Heart left ventricle (tissue), 13 donors: ENCODE measurements at regions not wholly inside any gene's neighbourhood (a gene's known extent, or its start where the extent isn't known, plus 50 kb on each side); places are given as distances from the start of the nearest gene placed in this dataset.

Source experiments
- POLR2A ChIP-seq, 2 donors: fragments of 450-650 bp; IDR thresholded peaks; one replicate each; pipeline ENCODE4 v1.6.1; 2017; ENCODE audit warnings: antibody characterized with exemption in 2 of 2, mild to moderate bottlenecking in 2 of 2, moderate library complexity in 2 of 2
- TF ChIP-seq, protein P1 (sequence below), 12 donors: fragments of 200-600 bp; sonication (generic) in 4 of 12; IDR thresholded peaks; one replicate each; pipeline versions ENCODE4 v1.5.0 to v1.8.0; 2018 to 2022; ENCODE audit warnings: antibody characterized with exemption in 12 of 12, mild to moderate bottlenecking in 5 of 12
- donor health status: ischemic (EF 13 %, LVEDD 7.1; RV severe dilation, severe dysfunction).
- donor health status: DM: no; HTN: yes; CAD: no.
- donor health status: DM: no; HTN: no; CAD: no.
- donor health status: ischemic (EF 25% LVEDD 6.9; RV normal size, moderate dysfunction).
- donor health status: ischemic (EF 25% LVEDD 5.7; RV mildly dilated, moderate dysfunction).
- donor health status: ischemic (EF 35%, LVEDD 5.7; RV mildly dilated, moderate dysfunction).
- donor health status: nonischemic (EF 11% LVEDD 7.7; RV severe dilation, severe dysfunction).
- donor health status: DM: yes; HTN: yes; CAD: no.
- donor health status: PGD.
- donor health status: ischemic (EF 29% LVEDD 5.4; RV normal size, mild dysfunction).
- donor health status: nonischemic (EF 23%, LVEDD 6.1; RV moderate dilation, normal function).

DNA sequence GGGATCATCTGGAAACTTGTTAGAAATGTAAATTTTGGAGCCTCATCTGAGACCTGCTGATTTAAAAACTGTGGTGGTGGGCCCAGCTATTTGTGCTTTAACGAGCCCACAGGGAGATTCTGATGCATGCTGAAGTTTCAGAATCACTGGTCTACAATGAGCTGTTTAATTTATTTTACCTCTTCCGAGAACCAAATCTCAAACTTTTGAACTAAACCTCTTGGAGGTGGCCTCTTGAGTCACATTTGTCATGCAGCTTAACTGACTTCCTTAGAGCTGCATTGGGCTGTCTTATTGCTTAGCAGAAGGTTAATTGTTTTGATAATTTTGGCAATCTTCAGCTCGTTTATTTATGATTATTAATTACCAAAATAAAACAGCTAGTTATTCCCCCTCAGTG, 112.1 kb upstream of the NPHP3 start:
- no peak for TF ChIP-seq POLR2A (IDR thresholded peaks at IDR 0.05)
- TF ChIP-seq, protein P1, sequence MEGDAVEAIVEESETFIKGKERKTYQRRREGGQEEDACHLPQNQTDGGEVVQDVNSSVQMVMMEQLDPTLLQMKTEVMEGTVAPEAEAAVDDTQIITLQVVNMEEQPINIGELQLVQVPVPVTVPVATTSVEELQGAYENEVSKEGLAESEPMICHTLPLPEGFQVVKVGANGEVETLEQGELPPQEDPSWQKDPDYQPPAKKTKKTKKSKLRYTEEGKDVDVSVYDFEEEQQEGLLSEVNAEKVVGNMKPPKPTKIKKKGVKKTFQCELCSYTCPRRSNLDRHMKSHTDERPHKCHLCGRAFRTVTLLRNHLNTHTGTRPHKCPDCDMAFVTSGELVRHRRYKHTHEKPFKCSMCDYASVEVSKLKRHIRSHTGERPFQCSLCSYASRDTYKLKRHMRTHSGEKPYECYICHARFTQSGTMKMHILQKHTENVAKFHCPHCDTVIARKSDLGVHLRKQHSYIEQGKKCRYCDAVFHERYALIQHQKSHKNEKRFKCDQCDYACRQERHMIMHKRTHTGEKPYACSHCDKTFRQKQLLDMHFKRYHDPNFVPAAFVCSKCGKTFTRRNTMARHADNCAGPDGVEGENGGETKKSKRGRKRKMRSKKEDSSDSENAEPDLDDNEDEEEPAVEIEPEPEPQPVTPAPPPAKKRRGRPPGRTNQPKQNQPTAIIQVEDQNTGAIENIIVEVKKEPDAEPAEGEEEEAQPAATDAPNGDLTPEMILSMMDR (IDR thresholded peaks at IDR 0.05): no peak
